ENCODE measurements at regions not wholly inside any gene's neighbourhood (a gene's known extent, or its start where the extent isn't known, plus 50 kb on each side); places are given as distances from the start of the nearest gene placed in this dataset.

GRCh38 chr5:1726469-1726865 lies 73.2 kb downstream of the MRPL36 start:
- H2AFZ ChIP-seq (ENCODE audit: low read length), result no peak overlapping the region
- no peaks in the 10 kb centered on the region for H3K9me3 ChIP-seq (ENCODE audit: control insufficient read depth, insufficient read depth, low read depth, low read length)
- no peak overlapping the region for H3K4me2 ChIP-seq (ENCODE audit: extremely low read depth, insufficient read depth, low read length)
- no peak overlapping the region for H3K27ac ChIP-seq (ENCODE audit: insufficient read depth, low read length)
- DNase-seq (ENCODE audit: low read depth in 2 of 2), result no peak
- H3K27me3 ChIP-seq (ENCODE audit: control insufficient read depth, insufficient read depth, low read length), result no peaks in the 10 kb centered on the region
- no peaks in the 10 kb centered on the region for H3K79me2 ChIP-seq (ENCODE audit: control insufficient read depth, insufficient read depth, low read length)
- no peaks in the 10 kb centered on the region for H3K36me3 ChIP-seq (ENCODE audit: control insufficient read depth, insufficient read depth, low read length)
- no peak overlapping the region for H3K9ac ChIP-seq (ENCODE audit: insufficient read depth, low read length)
- H3K4me3 ChIP-seq (replicated peaks in 1 of 4; ENCODE audit: control extremely low read depth in 1 of 4, insufficient read depth in 1 of 4, low read depth in 3 of 4, low read length in 4 of 4), result no peak overlapping the region
- H3K4me1 ChIP-seq (ENCODE audit: control insufficient read depth, extremely low read depth, insufficient read depth, low read length), result no peaks in the 10 kb centered on the region
- TF ChIP-seq CTCF (conservative IDR thresholded peaks at IDR 0.05 in 1 of 2, IDR thresholded peaks at IDR 0.05 in 1 of 2; ENCODE audit: low read depth in 1 of 2, low read length in 2 of 2) (no peak), EZH2 (IDR thresholded peaks at IDR 0.05; ENCODE audit: low read length, missing control alignments) (no peak)
- no peaks in the 10 kb centered on the region for H4K20me1 ChIP-seq (ENCODE audit: control insufficient read depth, extremely low read depth, insufficient read depth, low read length)

- H3K27me3 ChIP-seq (ENCODE audit: control insufficient read depth, insufficient read depth, low read length), result no peaks in the 10 kb centered on the region
These were observed 73.8 kb downstream of the MRPL36 start for GRCh38 chr5:1725641-1726468.

More at GRCh38 chr5:1725641-1726468, 73.8 kb downstream of the MRPL36 start:
- Histone ChIP-seq H3K9ac (ENCODE audit: insufficient read depth, low read length) (no peak overlapping the region), H4K20me1 (ENCODE audit: control insufficient read depth, extremely low read depth, insufficient read depth, low read length) (no peaks in the 10 kb centered on the region), H3K4me1 (ENCODE audit: control insufficient read depth, extremely low read depth, insufficient read depth, low read length) (no peaks in the 10 kb centered on the region), H3K9me3 (ENCODE audit: control insufficient read depth, insufficient read depth, low read depth, low read length) (no peaks in the 10 kb centered on the region), H3K4me2 (ENCODE audit: extremely low read depth, insufficient read depth, low read length) (no peak overlapping the region), H3K79me2 (ENCODE audit: control insufficient read depth, insufficient read depth, low read length) (no peaks in the 10 kb centered on the region), H3K4me3 (replicated peaks in 1 of 4; ENCODE audit: control extremely low read depth in 1 of 4, insufficient read depth in 1 of 4, low read depth in 3 of 4, low read length in 4 of 4) (no peak overlapping the region), H3K36me3 (ENCODE audit: control insufficient read depth, insufficient read depth, low read length) (no peaks in the 10 kb centered on the region), H3K27ac (ENCODE audit: insufficient read depth, low read length) (no peak overlapping the region), H2AFZ (ENCODE audit: low read length) (no peak overlapping the region)
- TF ChIP-seq CTCF (conservative IDR thresholded peaks at IDR 0.05 in 1 of 2, IDR thresholded peaks at IDR 0.05 in 1 of 2; ENCODE audit: low read depth in 1 of 2, low read length in 2 of 2), result no peak
- TF ChIP-seq EZH2 (IDR thresholded peaks at IDR 0.05; ENCODE audit: low read length, missing control alignments), result no peak
- no peak for DNase-seq (ENCODE audit: low read depth in 2 of 2)

All from fibroblast of lung (primary cell).